HepG2 (cell line): ENCODE measurements at regions not wholly inside any gene's neighbourhood (a gene's known extent, or its start where the extent isn't known, plus 50 kb on each side); places are given as distances from the start of the nearest gene placed in this dataset.

Source experiments
- CEBPB ChIP-seq: IDR thresholded peaks from 2 replicates; pipeline ENCODE4 v1.6.1; 2011; ENCODE audit warnings: low read depth, low read length, improper control_type of control experiment, borderline replicate concordance
- DR1 ChIP-seq: sonication (generic); formaldehyde crosslinking; IDR thresholded peaks from 2 replicates; pipeline ENCODE4 v1.8.0; 2021; ENCODE audit warnings: mild to moderate bottlenecking, missing genetic modification reagents, inconsistent platforms
- FOXK1 ChIP-seq: sonication (generic); formaldehyde crosslinking; IDR thresholded peaks from 2 replicates; pipeline ENCODE4 v1.4.0; 2020; ENCODE audit warnings: low read depth, missing genetic modification reagents, borderline replicate concordance
- JUN ChIP-seq: sonication (generic); formaldehyde crosslinking; IDR thresholded peaks from 2 replicates; pipeline ENCODE4 v1.4.0; 2020; ENCODE audit warnings: mild to moderate bottlenecking, missing genetic modification reagents
- MEIS1 ChIP-seq: sonication (generic); formaldehyde crosslinking; IDR thresholded peaks from 2 replicates; pipeline ENCODE4 v1.9.0; 2021; ENCODE audit warnings: mild to moderate bottlenecking, missing genetic modification reagents, moderate library complexity, borderline replicate concordance
- MTERF4 ChIP-seq: sonication (generic); formaldehyde crosslinking; IDR thresholded peaks from 2 replicates; pipeline ENCODE4 v1.8.0; 2023; ENCODE audit warnings: mild to moderate bottlenecking, missing genetic modification reagents
- NCOA2 ChIP-seq: sonication (generic); formaldehyde crosslinking; IDR thresholded peaks from 2 replicates; pipeline ENCODE4 v1.8.0; 2022; ENCODE audit warnings: inconsistent platforms
- RBAK ChIP-seq: sonication (generic); formaldehyde crosslinking; IDR thresholded peaks from 2 replicates; pipeline ENCODE4 v1.5.1; 2020; ENCODE audit warnings: mild to moderate bottlenecking, missing genetic modification reagents
- RBM22 ChIP-seq: fragments of 200-400 bp; formaldehyde crosslinking; optimal IDR thresholded peaks from 2 replicates; pipeline ENCODE3; 2017; ENCODE audit warnings: mild to moderate bottlenecking, low read length, moderate library complexity
- REPIN1 ChIP-seq: sonication (generic); formaldehyde crosslinking; IDR thresholded peaks from 2 replicates; pipeline ENCODE4 v1.8.0; 2022; ENCODE audit warnings: missing genetic modification reagents, low read depth, mild to moderate bottlenecking, borderline replicate concordance
- SPEN ChIP-seq: sonication (generic); formaldehyde crosslinking; IDR thresholded peaks from 2 replicates; pipeline ENCODE4 v1.5.1; 2020; ENCODE audit warnings: low read depth, mild to moderate bottlenecking, missing genetic modification reagents
- TSC22D2 ChIP-seq: sonication (generic); formaldehyde crosslinking; IDR thresholded peaks from 2 replicates; pipeline ENCODE4 v1.5.1; 2020; ENCODE audit warnings: missing genetic modification reagents, mild to moderate bottlenecking, borderline replicate concordance
- ZKSCAN8 ChIP-seq: IDR thresholded peaks from 2 replicates; pipeline ENCODE4 v1.6.1; 2016; ENCODE audit warnings: borderline replicate concordance, missing genetic modification reagents, missing compliant biosample characterization
- ZNF235 ChIP-seq: sonication (generic); formaldehyde crosslinking; IDR thresholded peaks from 2 replicates; pipeline ENCODE4 v1.8.1; 2023; ENCODE audit warnings: mild to moderate bottlenecking, missing genetic modification reagents, borderline replicate concordance
- ZNF567 ChIP-seq: sonication (generic); formaldehyde crosslinking; IDR thresholded peaks from 2 replicates; pipeline ENCODE4 v1.8.1; 2023; ENCODE audit warnings: mild to moderate bottlenecking, missing genetic modification reagents, borderline replicate concordance
- ZNF639 ChIP-seq: conservative IDR thresholded peaks from 2 replicates; pipeline ENCODE4 v1.6.1; 2018; ENCODE audit warnings: missing genetic modification reagents
- ZNF644 ChIP-seq: IDR thresholded peaks from 2 replicates; pipeline ENCODE4 v1.6.1; 2016; ENCODE audit warnings: low read depth
- ZNF709 ChIP-seq: sonication (generic); formaldehyde crosslinking; IDR thresholded peaks from 2 replicates; pipeline ENCODE4 v1.5.0; 2020; ENCODE audit warnings: mild to moderate bottlenecking, missing genetic modification reagents
- ZNF773 ChIP-seq: sonication (generic); formaldehyde crosslinking; IDR thresholded peaks from 2 replicates; pipeline ENCODE4 v1.4.0; 2020; ENCODE audit warnings: missing genetic modification reagents, borderline replicate concordance
- TF ChIP-seq, protein P1 (sequence below): sonication (generic); formaldehyde crosslinking; IDR thresholded peaks from 2 replicates; pipeline ENCODE4 v1.5.0; 2020; ENCODE audit warnings: mild to moderate bottlenecking, missing genetic modification reagents, moderate library complexity
- TF ChIP-seq, protein P2 (sequence below): sonication (generic); formaldehyde crosslinking; IDR thresholded peaks from 2 replicates; pipeline ENCODE4 v1.9.0; 2022; ENCODE audit warnings: missing genetic modification reagents, mild to moderate bottlenecking, borderline replicate concordance
- TF ChIP-seq, protein P3 (sequence below): sonication (generic); formaldehyde crosslinking; IDR thresholded peaks from 2 replicates; pipeline ENCODE4 v1.4.0; 2020; ENCODE audit warnings: mild to moderate bottlenecking, low read depth, missing genetic modification reagents

DNA sequence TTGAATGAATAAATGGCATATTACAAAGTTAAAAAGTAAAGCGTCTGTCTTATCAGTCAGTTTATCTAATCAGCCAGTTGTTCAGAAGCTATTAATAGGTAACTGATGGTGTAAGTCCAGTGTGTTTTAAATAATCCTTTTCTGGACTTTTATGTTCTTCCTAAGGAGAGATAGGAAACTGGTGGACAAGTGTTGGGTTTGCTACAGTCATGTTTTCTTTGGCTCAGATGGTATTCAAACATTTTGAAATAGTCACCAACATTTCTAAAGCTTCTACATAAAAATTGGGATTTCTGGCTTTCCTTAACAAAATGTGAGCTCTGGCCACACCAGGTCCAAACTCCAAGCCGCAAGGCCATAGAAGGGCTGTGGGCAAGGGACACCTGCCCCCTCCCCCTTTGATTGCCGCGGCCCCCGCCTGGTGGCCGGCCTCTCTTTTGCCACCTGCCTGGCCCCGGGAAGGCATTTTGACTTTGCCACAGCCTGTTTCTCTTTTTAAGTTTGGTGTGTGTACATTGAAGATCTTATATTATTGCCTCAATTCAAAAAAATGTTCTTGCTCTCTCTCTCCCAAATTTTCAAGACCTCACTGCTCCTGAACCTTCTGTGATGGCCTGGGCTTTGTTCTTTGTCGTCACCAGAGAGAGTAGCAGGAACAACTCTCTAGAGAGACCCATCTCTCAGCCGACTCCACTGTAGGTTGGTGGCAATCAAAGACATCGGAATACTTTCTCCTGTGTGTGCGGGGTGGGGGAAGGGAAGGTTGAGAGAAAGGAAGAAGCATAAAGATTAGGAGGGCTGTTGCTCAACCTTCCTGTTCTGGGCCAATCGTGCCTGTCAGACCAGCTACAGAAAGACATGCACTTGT, 84.0 kb upstream of the ZNF217 start (continued):
- TF ChIP-seq REPIN1 (CRISPR knock-in tag) (peak; percentile 61; the same call in 1 of the 2 replicates), ZNF639 (CRISPR knock-in tag) (0 out of 2 replicates have a peak, but pooled peaks have one; percentile 37), MEIS1 (CRISPR knock-in tag) (peak; percentile 86), DR1 (CRISPR knock-in tag) (peak; percentile 76), RBM22 (peak; percentile 18), ZKSCAN8 (CRISPR knock-in tag) (no peak; the same call in 1 of the 2 replicates), MTERF4 (no peak), ZNF709 (peak; percentile 56; the same call in 1 of the 2 replicates), JUN (CRISPR knock-in tag) (no peak), ZNF773 (no peak), ZNF644 (peak; percentile 74), ZNF567 (CRISPR knock-in tag) (0 out of 2 replicates have a peak, but pooled peaks have one; percentile 20), RBAK (no peak), FOXK1 (CRISPR knock-in tag) (peak; percentile 80; the same call in 1 of the 2 replicates), NCOA2 (CRISPR knock-in tag) (peak; percentile 83), SPEN (CRISPR knock-in tag) (0 out of 2 replicates have a peak, but pooled peaks have one; percentile 70), CEBPB (peak; percentile 94), TSC22D2 (CRISPR knock-in tag) (no peak; the same call in 1 of the 2 replicates), ZNF235 (CRISPR knock-in tag) (peak; percentile 62; the same call in 1 of the 2 replicates)
- TF ChIP-seq, protein P1, sequence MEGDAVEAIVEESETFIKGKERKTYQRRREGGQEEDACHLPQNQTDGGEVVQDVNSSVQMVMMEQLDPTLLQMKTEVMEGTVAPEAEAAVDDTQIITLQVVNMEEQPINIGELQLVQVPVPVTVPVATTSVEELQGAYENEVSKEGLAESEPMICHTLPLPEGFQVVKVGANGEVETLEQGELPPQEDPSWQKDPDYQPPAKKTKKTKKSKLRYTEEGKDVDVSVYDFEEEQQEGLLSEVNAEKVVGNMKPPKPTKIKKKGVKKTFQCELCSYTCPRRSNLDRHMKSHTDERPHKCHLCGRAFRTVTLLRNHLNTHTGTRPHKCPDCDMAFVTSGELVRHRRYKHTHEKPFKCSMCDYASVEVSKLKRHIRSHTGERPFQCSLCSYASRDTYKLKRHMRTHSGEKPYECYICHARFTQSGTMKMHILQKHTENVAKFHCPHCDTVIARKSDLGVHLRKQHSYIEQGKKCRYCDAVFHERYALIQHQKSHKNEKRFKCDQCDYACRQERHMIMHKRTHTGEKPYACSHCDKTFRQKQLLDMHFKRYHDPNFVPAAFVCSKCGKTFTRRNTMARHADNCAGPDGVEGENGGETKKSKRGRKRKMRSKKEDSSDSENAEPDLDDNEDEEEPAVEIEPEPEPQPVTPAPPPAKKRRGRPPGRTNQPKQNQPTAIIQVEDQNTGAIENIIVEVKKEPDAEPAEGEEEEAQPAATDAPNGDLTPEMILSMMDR = peak; percentile 77
- TF ChIP-seq, protein P2, sequence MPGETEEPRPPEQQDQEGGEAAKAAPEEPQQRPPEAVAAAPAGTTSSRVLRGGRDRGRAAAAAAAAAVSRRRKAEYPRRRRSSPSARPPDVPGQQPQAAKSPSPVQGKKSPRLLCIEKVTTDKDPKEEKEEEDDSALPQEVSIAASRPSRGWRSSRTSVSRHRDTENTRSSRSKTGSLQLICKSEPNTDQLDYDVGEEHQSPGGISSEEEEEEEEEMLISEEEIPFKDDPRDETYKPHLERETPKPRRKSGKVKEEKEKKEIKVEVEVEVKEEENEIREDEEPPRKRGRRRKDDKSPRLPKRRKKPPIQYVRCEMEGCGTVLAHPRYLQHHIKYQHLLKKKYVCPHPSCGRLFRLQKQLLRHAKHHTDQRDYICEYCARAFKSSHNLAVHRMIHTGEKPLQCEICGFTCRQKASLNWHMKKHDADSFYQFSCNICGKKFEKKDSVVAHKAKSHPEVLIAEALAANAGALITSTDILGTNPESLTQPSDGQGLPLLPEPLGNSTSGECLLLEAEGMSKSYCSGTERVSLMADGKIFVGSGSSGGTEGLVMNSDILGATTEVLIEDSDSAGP = peak; percentile 79; the same call in 1 of the 2 replicates
- TF ChIP-seq, protein P3, sequence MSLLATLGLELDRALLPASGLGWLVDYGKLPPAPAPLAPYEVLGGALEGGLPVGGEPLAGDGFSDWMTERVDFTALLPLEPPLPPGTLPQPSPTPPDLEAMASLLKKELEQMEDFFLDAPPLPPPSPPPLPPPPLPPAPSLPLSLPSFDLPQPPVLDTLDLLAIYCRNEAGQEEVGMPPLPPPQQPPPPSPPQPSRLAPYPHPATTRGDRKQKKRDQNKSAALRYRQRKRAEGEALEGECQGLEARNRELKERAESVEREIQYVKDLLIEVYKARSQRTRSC (CRISPR knock-in tag) = no peak
